ENCODE measurements at regions not wholly inside any gene's neighbourhood (a gene's known extent, or its start where the extent isn't known, plus 50 kb on each side); places are given as distances from the start of the nearest gene placed in this dataset.

- no peak for DNase-seq
Measured at GRCh38 chr12:90188857-90189256, 480.2 kb upstream of the ATP2B1 start.

- no peak for DNase-seq
Measured at GRCh38 chr12:90183201-90183600, 474.6 kb upstream of the ATP2B1 start.

- no peak for DNase-seq
Measured at GRCh38 chr12:90181216-90181615, 472.6 kb upstream of the ATP2B1 start.

- DNase-seq, result no peak
Measured at GRCh38 chr12:90174956-90175355, 466.3 kb upstream of the ATP2B1 start.

- peak; percentile 69 for DNase-seq
Measured at GRCh38 chr12:90174198-90174510, 465.5 kb upstream of the ATP2B1 start.

GRCh38 chr12:90173499-90174197 lies 465.0 kb upstream of the ATP2B1 start:
- DNase-seq, result no peak

- DNase-seq, result no peak
Measured at GRCh38 chr12:90172524-90172923, 463.9 kb upstream of the ATP2B1 start.

- no peak for DNase-seq
Measured at GRCh38 chr12:90170740-90171139, 462.1 kb upstream of the ATP2B1 start.

- DNase-seq, result no peak
Measured at GRCh38 chr12:90167518-90168208, 459.0 kb upstream of the ATP2B1 start.

GRCh38 chr12:90166671-90167070 lies 458.0 kb upstream of the ATP2B1 start:
- no peak for DNase-seq

- no peak for DNase-seq
Measured at GRCh38 chr12:90166012-90166411, 457.4 kb upstream of the ATP2B1 start.

- DNase-seq, result peak; percentile 17
Measured at GRCh38 chr12:90163975-90164374, 455.3 kb upstream of the ATP2B1 start.

GRCh38 chr12:90153827-90154226 lies 445.2 kb upstream of the ATP2B1 start:
- DNase-seq, result no peak

- DNase-seq, result no peak
Measured at GRCh38 chr12:90152897-90153624, 444.4 kb upstream of the ATP2B1 start.

- DNase-seq, result no peak
Measured at GRCh38 chr12:90151491-90152015, 442.9 kb upstream of the ATP2B1 start.

- DNase-seq, result no peak
Measured at GRCh38 chr12:90149453-90149852, 440.8 kb upstream of the ATP2B1 start.

GRCh38 chr12:90129366-90130030 lies 420.9 kb upstream of the ATP2B1 start:
- no peak for DNase-seq

GRCh38 chr12:90128526-90128925 lies 419.9 kb upstream of the ATP2B1 start:
- DNase-seq, result no peak

GRCh38 chr12:90126125-90126524 lies 417.5 kb upstream of the ATP2B1 start:
- no peak for DNase-seq

- no peak for DNase-seq
Measured at GRCh38 chr12:90124914-90125313, 416.3 kb upstream of the ATP2B1 start.

- DNase-seq, result no peak
Measured at GRCh38 chr12:90124289-90124688, 415.7 kb upstream of the ATP2B1 start.

GRCh38 chr12:90122681-90123080 lies 414.0 kb upstream of the ATP2B1 start:
- no peak for DNase-seq

GRCh38 chr12:90120627-90121026 lies 412.0 kb upstream of the ATP2B1 start:
- no peak for DNase-seq

Data from activated CD4-positive, alpha-beta T cell treated with anti-CD3 and anti-CD28 coated beads, Interleukin-10, Interleukin-2, amounts not matched to agents 100 ng/mL and 50 ng/mL, durations not matched to agents 16 hours and 8 hours (primary cell).